IMR-90 (cell line): ENCODE measurements at regions not wholly inside any gene's neighbourhood (a gene's known extent, or its start where the extent isn't known, plus 50 kb on each side); places are given as distances from the start of the nearest gene placed in this dataset.

Experiments used
- BHLHE40 ChIP-seq: fragments of 150-350 bp; IDR thresholded peaks from 2 replicates; pipeline ENCODE4 v1.6.1; 2016; ENCODE audit warnings: mild to moderate bottlenecking, low read depth, low read length
- CTCF ChIP-seq: conservative IDR thresholded peaks from 2 replicates; pipeline ENCODE4 v1.5.1; 2012; ENCODE audit warnings: mild to moderate bottlenecking, low read depth, low read length, improper control_type of control experiment
- FOS ChIP-seq: fragments of 150-350 bp; IDR thresholded peaks from 2 replicates; pipeline ENCODE4 v1.6.1; 2016; ENCODE audit warnings: low read depth, low read length
- MXI1 ChIP-seq: IDR thresholded peaks from 2 replicates; pipeline ENCODE4 v1.6.1; 2012; ENCODE audit warnings: low read depth, mild to moderate bottlenecking, low read length, moderate library complexity, borderline replicate concordance
- NFE2L2 ChIP-seq: fragments of 150-350 bp; IDR thresholded peaks from 2 replicates; pipeline ENCODE4 v1.6.1; 2016; ENCODE audit warnings: low read depth, mild to moderate bottlenecking, low read length
- POLR2A ChIP-seq: IDR thresholded peaks from 2 replicates; pipeline ENCODE4 v1.6.1; 2012; ENCODE audit warnings: mild to moderate bottlenecking, low read depth, low read length
- RAD21 ChIP-seq: IDR thresholded peaks from 2 replicates; pipeline ENCODE4 v1.6.1; 2012; ENCODE audit warnings: low read length, improper control_type of control experiment
- RFX5 ChIP-seq: IDR thresholded peaks from 2 replicates; pipeline ENCODE4 v1.8.0; 2012; ENCODE audit warnings: low read depth, mild to moderate bottlenecking, low read length, moderate library complexity
- SMC3 ChIP-seq: fragments of 150-350 bp; IDR thresholded peaks from 2 replicates; pipeline ENCODE4 v1.6.1; 2016; ENCODE audit warnings: low read depth, mild to moderate bottlenecking, antibody characterized with exemption, low read length, moderate library complexity

GRCh38 chr2:4420032-4420431 lies 716.7 kb downstream of the DCDC2C start:
- TF ChIP-seq CTCF: no peak
- TF ChIP-seq NFE2L2: no peak
- TF ChIP-seq POLR2A: no peak
- no peak for TF ChIP-seq RFX5
- TF ChIP-seq MXI1: no peak
- no peak for TF ChIP-seq RAD21
- no peak for TF ChIP-seq BHLHE40
- no peak for TF ChIP-seq FOS
- no peak for TF ChIP-seq SMC3
